ENCODE measurements at regions not wholly inside any gene's neighbourhood (a gene's known extent, or its start where the extent isn't known, plus 50 kb on each side); places are given as distances from the start of the nearest gene placed in this dataset.

GRCh38 chr13:31898378-31899071, 133.0 kb upstream of the FRY start:
- DNase-seq = no peak

- no peak for DNase-seq
Measured at GRCh38 chr13:31901985-31902384, 129.6 kb upstream of the FRY start.

- no peak for DNase-seq
Measured at GRCh38 chr13:31903111-31903815, 128.3 kb upstream of the FRY start.

- no peak for DNase-seq
Measured at GRCh38 chr13:31904941-31905824, 126.4 kb upstream of the FRY start.

GRCh38 chr13:31905961-31906360, 125.6 kb upstream of the FRY start:
- no peak for DNase-seq

GRCh38 chr13:31908696-31909411, 122.7 kb upstream of the FRY start:
- no peak for DNase-seq

GRCh38 chr13:31909864-31910551, 121.6 kb upstream of the FRY start:
- DNase-seq = peak; percentile 57

- DNase-seq = no peak
Measured at GRCh38 chr13:31910633-31911032, 120.9 kb upstream of the FRY start.

- DNase-seq = no peak
Measured at GRCh38 chr13:31912647-31913401, 118.8 kb upstream of the FRY start.

GRCh38 chr13:31913459-31913858, 118.1 kb upstream of the FRY start:
- peak; percentile 8 for DNase-seq

GRCh38 chr13:31914843-31915242, 116.7 kb upstream of the FRY start:
- no peak for DNase-seq

- no peak for DNase-seq
Measured at GRCh38 chr13:31918707-31919106, 112.9 kb upstream of the FRY start.

- DNase-seq = no peak
Measured at GRCh38 chr13:31919241-31919640, 112.3 kb upstream of the FRY start.

GRCh38 chr13:31919971-31920726, 111.4 kb upstream of the FRY start:
- DNase-seq = no peak

- DNase-seq = no peak
Measured at GRCh38 chr13:31920727-31921100, 110.9 kb upstream of the FRY start.

- DNase-seq = no peak
Measured at GRCh38 chr13:31922724-31923123, 108.8 kb upstream of the FRY start.

- no peak for DNase-seq
Measured at GRCh38 chr13:31923134-31923763, 108.3 kb upstream of the FRY start.

- DNase-seq = no peak
Measured at GRCh38 chr13:31925079-31925478, 106.5 kb upstream of the FRY start.

GRCh38 chr13:31927219-31927653, 104.3 kb upstream of the FRY start:
- no peak for DNase-seq
